Right lobe of liver (tissue), 4 donors: ENCODE measurements at regions not wholly inside any gene's neighbourhood (a gene's known extent, or its start where the extent isn't known, plus 50 kb on each side); places are given as distances from the start of the nearest gene placed in this dataset.

ENCODE experiments used
- POLR2A ChIP-seq: fragments of 450-650 bp; IDR thresholded peaks from one replicate; pipeline ENCODE4 v1.6.1; 2017; ENCODE audit warnings: antibody characterized with exemption, mild to moderate bottlenecking
- TF ChIP-seq, protein P1 (sequence below), 4 donors: fragments of 200-600 bp in 3 of 4; fragments of 450-650 bp in 1 of 4; IDR thresholded peaks; one replicate each; pipeline versions ENCODE4 v1.5.1 to v1.8.0; 2016 to 2022; ENCODE audit warnings: antibody characterized with exemption in 4 of 4, mild to moderate bottlenecking in 2 of 4
- donor health status: DM: no; HTN: no; CAD: no.
- donor health status: DM: no; HTN: no; CAD: no.
- donor health status: DM: no; HTN: yes; CAD: no.

DNA sequence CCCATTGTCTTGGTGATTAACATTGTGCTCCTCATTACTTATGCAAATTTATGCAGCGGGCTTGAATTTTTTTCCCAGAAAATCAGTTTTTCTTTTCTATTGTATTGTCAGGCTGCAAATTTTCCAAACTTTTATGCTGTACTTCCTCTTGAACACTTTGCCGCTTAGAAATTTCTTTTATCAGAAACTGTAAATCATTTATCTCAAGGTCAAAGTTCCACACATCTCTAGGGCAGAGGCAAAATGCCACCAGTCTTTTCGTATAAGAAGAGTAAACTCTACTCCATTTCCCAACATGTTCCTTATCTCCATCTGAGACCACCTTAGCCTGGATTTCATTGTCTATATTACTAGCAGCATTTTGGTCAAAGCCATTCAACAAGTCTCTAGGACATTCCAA is 113.9 kb upstream of the OLFM3 start:
- TF ChIP-seq, protein P1, sequence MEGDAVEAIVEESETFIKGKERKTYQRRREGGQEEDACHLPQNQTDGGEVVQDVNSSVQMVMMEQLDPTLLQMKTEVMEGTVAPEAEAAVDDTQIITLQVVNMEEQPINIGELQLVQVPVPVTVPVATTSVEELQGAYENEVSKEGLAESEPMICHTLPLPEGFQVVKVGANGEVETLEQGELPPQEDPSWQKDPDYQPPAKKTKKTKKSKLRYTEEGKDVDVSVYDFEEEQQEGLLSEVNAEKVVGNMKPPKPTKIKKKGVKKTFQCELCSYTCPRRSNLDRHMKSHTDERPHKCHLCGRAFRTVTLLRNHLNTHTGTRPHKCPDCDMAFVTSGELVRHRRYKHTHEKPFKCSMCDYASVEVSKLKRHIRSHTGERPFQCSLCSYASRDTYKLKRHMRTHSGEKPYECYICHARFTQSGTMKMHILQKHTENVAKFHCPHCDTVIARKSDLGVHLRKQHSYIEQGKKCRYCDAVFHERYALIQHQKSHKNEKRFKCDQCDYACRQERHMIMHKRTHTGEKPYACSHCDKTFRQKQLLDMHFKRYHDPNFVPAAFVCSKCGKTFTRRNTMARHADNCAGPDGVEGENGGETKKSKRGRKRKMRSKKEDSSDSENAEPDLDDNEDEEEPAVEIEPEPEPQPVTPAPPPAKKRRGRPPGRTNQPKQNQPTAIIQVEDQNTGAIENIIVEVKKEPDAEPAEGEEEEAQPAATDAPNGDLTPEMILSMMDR (IDR thresholded peaks at IDR 0.05), result no peak
- no peak for TF ChIP-seq POLR2A
